ENCODE measurements at regions not wholly inside any gene's neighbourhood (a gene's known extent, or its start where the extent isn't known, plus 50 kb on each side); places are given as distances from the start of the nearest gene placed in this dataset.

DNA sequence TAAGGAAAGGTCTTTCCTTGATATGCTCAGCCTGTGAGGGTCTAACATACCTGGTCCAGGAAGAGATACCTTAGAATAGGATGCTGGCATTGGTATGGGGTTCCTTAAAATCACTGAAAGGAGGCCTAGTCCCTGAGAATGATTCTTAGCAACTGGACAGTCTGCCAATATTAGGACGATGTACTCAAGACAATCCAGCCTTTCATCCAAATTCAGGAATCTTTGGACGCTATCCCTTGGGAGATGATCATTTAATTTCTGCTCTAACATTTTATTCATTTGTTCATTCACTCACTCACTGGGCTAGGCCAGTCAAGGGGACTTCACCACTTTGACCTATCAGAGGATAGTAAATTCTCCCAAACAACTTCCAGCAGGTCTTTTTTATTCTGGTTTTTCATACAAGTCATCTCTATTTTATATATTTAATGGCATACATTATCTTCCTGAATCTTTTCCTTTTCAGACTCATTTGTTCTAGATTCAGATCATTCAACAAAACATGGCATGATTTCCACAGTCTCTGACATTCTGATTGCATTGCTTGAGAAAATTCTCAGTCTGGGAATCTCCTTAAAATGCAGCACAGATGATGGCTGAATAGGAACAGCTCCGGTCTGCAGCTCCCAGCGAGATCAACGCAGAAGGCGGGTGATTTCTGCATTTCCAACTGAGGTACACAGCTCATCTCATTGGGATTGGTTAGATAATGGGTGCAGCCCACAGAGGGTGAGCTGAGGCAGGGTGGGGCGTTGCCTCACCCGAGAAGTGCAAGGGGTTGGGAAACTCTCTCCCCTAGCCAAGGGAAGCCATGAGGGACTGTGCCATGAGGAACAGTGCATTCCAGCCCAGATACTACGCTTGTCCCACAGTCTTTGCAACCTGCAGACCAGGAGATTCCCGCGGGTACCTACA is 118.0 kb upstream of the PRICKLE1 start:
- TF ChIP-seq, protein P1, sequence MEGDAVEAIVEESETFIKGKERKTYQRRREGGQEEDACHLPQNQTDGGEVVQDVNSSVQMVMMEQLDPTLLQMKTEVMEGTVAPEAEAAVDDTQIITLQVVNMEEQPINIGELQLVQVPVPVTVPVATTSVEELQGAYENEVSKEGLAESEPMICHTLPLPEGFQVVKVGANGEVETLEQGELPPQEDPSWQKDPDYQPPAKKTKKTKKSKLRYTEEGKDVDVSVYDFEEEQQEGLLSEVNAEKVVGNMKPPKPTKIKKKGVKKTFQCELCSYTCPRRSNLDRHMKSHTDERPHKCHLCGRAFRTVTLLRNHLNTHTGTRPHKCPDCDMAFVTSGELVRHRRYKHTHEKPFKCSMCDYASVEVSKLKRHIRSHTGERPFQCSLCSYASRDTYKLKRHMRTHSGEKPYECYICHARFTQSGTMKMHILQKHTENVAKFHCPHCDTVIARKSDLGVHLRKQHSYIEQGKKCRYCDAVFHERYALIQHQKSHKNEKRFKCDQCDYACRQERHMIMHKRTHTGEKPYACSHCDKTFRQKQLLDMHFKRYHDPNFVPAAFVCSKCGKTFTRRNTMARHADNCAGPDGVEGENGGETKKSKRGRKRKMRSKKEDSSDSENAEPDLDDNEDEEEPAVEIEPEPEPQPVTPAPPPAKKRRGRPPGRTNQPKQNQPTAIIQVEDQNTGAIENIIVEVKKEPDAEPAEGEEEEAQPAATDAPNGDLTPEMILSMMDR (conservative IDR thresholded peaks at IDR 0.05), result no peak
- Mint-ChIP-seq H3K4me1 (no peaks in the 10 kb centered on the region), H3K4me3 (no peak overlapping the region), H3K27ac (ENCODE audit: unreplicated experiment) (no peak overlapping the region), H3K9me3 (peaks cover 12% of the 10 kb centered on the region), H3K36me3 (ENCODE audit: low read depth) (peaks cover 13% of the 10 kb centered on the region), H3K27me3 (ENCODE audit: low read depth) (no peaks in the 10 kb centered on the region)
- DNase-seq (ENCODE audit: low read depth, low spot score), result no peak

DNA sequence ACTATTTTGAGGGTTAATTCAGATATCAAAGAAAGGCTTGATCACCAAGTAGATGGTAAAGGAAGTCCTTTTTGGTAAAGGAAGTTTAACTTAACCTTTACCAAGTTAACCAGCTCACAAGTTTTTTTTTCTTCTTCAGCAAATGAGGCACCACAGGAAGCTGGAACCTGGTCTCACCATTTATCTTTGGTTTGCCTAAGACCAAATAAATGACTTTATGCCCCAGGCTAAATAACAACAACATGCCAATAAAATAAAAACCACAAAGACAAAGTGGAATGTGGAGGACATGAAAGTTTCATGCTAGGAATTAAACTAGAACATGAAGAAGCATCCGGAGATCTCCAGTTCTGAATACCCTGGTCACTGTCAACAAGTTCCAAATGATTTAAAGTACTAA is 116.8 kb upstream of the PRICKLE1 start:
- no peak overlapping the region for H3K27ac Mint-ChIP-seq (ENCODE audit: unreplicated experiment)

DNA sequence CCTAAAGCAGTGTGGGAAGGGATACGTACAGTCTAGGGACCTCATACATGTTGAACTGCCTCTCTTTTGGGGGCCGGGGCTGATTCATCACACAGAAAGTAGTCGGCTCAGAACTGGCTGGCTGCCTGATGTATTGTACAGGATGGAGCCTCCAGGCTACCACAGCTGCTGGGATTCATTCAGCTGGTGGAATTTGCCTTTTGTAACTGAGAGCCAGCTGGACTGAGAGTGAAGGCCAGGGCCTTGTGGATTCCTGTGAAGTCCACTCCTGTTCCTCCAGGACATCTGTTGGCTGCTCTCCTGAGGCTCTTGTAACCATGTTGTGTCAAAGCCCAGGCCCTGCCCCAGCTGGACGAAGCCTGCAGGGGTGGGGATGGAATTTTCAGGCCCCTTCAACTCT is 116.3 kb upstream of the PRICKLE1 start:
- DNase-seq (ENCODE audit: low read depth, low spot score), result peak; percentile 3
- H3K27me3 Mint-ChIP-seq (ENCODE audit: low read depth), result no peaks in the 10 kb centered on the region
- no peak overlapping the region for H3K4me3 Mint-ChIP-seq
- H3K36me3 Mint-ChIP-seq (ENCODE audit: low read depth), result peaks cover 4% of the 10 kb centered on the region
- TF ChIP-seq, protein P1 (conservative IDR thresholded peaks at IDR 0.05), result no peak
- H3K4me1 Mint-ChIP-seq, result no peaks in the 10 kb centered on the region
- H3K9me3 Mint-ChIP-seq, result peaks cover 2% of the 10 kb centered on the region
- no peak overlapping the region for H3K27ac Mint-ChIP-seq (ENCODE audit: unreplicated experiment)

More for the DNA sequence above, 116.8 kb upstream of the PRICKLE1 start:
- Mint-ChIP-seq H3K4me3 (no peak overlapping the region), H3K36me3 (ENCODE audit: low read depth) (peaks cover 8% of the 10 kb centered on the region), H3K27me3 (ENCODE audit: low read depth) (no peaks in the 10 kb centered on the region), H3K4me1 (no peaks in the 10 kb centered on the region), H3K9me3 (peaks cover 7% of the 10 kb centered on the region)
- no peak for DNase-seq (ENCODE audit: low read depth, low spot score)
- TF ChIP-seq, protein P1 (conservative IDR thresholded peaks at IDR 0.05), result no peak

DNA sequence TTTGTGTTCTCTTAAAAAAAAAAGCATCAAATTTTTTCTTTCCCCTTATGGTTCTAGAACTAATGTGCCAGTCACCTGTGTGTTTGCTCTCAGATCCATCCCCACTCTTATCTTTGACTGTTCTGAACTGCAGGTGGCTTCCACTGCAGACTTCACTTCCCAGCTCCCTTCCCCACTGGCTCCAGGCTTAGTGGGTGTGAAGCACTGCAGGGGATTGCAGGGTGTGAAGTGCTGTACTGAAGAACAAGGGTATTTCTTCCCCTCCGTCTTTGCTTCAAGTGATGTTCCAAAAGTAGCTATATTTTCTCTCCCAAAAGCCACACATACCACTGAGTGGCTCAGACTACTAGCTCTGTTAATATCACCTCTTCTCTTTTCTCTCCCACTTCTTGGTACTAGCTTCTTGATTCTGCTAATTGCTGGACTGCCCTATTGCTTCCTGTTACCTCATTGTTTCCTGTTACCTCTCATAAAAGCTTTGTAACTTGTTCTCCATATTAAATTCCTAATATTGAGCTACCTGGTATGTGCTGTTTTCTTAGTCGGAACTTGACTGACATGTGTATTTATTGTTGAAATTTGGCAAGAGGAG is 115.4 kb upstream of the PRICKLE1 start:
- Mint-ChIP-seq H3K27ac (ENCODE audit: unreplicated experiment) (no peak overlapping the region), H3K4me1 (no peaks in the 10 kb centered on the region), H3K27me3 (ENCODE audit: low read depth) (no peaks in the 10 kb centered on the region), H3K9me3 (no peaks in the 10 kb centered on the region), H3K36me3 (ENCODE audit: low read depth) (no peaks in the 10 kb centered on the region), H3K4me3 (no peak overlapping the region)
- DNase-seq (ENCODE audit: low read depth, low spot score), result no peak
- TF ChIP-seq, protein P1 (conservative IDR thresholded peaks at IDR 0.05), result no peak

DNA sequence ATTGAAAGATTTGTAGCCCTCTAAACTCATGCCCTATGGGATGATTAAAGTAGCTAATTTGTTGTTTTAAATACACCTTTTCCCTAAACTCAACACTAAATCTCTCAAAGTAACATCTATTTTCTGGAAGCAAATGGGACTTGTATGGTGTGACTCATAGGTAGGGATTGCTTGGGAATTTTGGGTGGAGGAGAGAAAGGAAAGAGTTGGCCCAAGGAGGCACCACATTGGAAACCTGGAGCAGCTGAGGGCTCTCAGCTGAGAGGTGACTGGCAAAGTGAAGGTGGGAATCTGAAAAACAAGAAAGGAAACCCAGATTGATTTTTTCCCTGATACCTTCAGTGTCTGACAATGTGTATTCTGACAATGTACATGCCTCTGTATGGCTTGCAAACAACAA is 114.8 kb upstream of the PRICKLE1 start:
- Mint-ChIP-seq H3K36me3 (ENCODE audit: low read depth) (no peaks in the 10 kb centered on the region), H3K27ac (ENCODE audit: unreplicated experiment) (no peak overlapping the region), H3K9me3 (no peaks in the 10 kb centered on the region), H3K27me3 (ENCODE audit: low read depth) (no peaks in the 10 kb centered on the region), H3K4me1 (no peaks in the 10 kb centered on the region), H3K4me3 (no peak overlapping the region)
- DNase-seq (ENCODE audit: low read depth, low spot score), result no peak
- TF ChIP-seq, protein P1 (conservative IDR thresholded peaks at IDR 0.05), result no peak
